GM21390 (cell line): ENCODE measurements at regions not wholly inside any gene's neighbourhood (a gene's known extent, or its start where the extent isn't known, plus 50 kb on each side); places are given as distances from the start of the nearest gene placed in this dataset.

ENCODE experiments used
- ATAC-seq: cut with Tn5 transposase; IDR thresholded peaks from one replicate; pipeline ENCODE4 v1.9.1; 2021; ENCODE audit not compliant: unreplicated experiment

DNA sequence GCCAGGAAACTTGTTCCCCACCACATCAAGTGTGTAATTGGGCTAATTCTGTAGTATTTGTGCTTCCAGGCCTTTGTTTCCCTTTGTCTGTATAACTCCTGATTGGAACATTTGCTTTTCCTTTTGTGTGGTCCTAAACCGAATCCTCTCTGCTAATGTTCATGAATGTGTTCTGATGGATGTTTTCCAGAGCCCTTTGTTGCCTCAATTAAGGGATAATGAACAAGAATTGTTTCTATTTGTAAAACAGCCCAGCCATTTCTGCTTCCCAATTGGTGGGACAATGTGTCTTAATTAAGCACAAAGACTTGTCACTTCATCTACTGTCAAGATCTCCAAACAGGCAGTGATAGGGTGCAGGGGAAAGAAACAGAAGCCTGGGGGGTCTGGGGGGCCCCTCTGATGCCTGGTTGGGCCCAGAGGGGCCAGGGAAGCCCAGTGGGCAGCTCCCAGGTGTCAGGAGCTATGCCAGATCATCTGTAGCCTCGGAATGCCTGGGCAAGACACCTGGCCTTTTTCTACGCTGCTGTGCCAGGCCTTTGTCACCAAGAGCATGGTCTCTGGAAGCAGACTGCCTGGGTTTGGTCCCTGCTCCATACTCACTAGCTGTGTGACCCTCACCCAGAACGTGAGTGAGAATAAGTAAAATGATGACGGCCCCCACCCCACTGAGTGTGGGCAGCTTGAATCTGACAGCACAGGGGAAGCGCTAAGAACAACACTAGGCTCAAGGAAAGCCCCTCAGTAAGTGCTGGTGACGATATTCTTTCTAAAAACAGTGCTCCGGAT is 116.6 kb upstream of the PRR20G start:
- ATAC-seq = no peak

DNA sequence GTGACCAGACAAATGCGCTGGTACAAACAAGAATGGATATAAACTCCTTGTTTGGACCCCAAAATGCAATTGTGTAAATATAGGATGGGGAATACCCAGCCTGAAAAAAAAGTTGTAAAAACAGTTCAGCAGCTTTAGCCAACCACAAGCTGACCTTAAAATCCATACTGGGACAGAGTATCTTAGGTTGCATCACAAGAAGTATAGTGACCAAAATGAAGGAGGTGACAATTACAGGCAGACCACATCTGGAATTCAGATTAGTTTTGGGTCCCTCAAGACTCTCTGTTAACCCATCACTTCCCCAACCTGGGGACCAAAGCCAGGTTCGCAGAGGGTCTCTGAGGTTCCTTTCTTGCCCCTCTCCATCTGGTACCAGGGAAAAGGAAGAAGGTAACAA is 115.9 kb upstream of the PRR20G start:
- no peak for ATAC-seq

DNA sequence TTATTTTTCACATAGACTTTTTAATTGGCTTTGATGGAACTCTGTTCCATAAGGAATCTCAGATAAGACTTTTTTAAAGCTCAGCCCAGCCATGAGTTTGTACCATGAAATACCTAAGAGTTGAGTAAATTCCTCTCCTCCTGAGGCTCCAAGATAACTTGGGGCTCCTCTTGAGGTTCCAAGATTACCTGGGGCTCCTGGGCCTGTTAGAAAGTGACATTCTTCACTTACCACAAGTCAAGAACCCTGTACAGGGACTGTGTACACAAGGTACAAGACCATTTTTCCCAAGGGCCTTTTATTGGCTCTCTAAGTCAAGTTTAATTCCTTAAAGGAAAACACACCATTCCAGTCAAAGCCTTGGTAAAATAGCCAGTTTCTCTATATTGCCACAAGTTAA is 111.3 kb upstream of the PRR20G start:
- no peak for ATAC-seq

DNA sequence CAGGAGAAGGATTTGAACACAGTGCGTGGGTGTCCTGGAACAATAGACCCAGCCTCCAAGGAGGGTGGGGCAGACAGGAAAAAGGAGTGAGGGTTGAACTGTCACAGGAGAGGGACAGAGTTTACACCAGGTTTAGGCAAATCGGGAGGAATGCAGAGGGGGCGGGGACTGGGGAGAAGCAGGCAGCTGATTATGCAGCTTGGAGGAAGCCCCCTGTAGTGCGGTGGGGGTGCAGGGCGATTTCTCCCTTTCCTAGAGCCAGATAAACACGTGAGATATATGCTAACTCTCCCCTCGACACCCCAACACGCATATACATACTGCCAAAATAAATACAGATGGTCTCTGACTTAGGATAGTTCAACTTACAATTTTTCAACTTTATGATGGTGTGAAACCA is 108.6 kb upstream of the PRR20G start:
- ATAC-seq = no peak

DNA sequence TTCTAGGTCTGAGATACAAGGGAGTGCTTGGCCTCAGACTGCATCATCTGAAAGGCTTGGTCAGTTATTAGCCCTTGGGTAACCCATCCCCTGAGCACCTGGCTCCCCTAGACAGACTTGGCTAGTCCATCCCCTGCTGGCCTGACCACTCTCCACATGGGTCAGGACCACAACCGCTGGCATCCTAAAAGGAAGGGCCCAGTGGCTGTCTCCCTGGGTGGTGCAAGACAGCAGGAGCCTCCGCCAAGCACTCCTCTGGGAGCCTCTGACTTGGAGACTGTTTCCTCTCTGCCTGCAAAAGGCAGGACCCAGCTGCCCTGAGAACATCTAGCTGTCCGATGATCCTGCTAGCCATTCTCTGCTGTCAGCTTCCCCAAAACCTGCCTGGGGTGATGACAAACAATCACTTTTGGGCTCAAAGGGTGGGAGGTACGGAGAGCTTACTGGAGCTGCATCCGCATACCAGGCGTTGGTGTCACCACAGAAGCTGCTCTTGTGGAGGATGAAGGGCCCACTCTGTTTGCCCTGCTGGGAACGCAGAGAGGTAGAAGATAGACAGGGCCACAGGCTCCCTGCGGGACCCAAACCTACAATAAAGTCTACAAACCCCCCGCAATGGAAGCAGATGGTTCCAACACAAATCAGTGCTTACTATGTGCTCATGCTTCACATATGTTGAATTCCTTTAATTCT is 108.0 kb upstream of the PRR20G start:
- ATAC-seq = no peak

DNA sequence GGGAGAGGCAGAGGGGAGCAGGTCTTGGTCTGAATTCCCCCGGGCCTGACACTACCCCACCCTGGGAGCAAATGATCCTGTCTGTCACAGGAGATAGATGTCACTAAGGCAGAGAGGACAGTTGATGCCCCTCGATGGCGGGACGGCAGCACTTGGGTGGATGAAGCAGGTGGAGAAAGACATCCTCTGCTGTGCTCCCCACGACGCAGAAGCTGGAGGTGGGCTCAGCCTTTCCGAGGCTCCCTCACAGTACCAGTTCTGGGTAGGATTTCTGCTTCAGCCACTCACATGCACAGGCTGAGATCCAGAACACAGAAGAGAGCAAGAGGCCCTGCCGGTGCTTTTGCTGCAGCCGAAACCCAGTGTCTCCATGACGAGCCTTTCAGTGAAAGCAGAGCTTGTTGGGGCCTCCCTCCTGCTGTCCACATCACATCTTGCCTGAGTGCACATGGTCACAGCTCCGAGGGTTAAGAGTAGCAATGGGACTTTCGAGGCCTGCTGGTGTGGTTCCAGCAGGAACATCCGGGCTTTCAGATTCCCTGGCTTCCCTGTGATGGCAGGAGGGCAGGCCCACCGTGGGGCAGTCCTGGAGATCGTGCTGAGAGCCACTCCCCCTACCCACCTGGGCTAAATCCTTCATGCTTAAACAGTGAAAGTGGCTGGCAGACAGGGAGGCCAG is 107.3 kb upstream of the PRR20G start:
- no peak for ATAC-seq

DNA sequence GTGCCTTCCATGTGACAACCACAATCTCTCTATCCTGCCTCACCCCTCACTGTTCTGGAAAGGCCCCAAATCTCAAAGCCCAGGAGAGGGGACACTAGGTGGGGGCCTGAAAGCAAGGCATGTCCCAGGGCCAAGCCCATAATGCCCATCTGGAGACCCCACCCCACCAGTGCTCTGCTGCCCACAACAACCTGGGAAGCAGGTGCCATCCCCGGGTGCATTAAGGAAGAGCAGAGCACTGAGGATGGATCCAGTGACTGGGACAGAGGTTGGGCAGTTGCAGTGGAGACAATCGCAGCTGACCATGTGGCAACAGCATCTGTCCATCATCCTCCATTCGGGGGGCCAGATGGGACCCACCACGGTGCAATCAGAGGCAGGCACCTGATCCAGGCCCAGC is 106.2 kb upstream of the PRR20G start:
- ATAC-seq = no peak

DNA sequence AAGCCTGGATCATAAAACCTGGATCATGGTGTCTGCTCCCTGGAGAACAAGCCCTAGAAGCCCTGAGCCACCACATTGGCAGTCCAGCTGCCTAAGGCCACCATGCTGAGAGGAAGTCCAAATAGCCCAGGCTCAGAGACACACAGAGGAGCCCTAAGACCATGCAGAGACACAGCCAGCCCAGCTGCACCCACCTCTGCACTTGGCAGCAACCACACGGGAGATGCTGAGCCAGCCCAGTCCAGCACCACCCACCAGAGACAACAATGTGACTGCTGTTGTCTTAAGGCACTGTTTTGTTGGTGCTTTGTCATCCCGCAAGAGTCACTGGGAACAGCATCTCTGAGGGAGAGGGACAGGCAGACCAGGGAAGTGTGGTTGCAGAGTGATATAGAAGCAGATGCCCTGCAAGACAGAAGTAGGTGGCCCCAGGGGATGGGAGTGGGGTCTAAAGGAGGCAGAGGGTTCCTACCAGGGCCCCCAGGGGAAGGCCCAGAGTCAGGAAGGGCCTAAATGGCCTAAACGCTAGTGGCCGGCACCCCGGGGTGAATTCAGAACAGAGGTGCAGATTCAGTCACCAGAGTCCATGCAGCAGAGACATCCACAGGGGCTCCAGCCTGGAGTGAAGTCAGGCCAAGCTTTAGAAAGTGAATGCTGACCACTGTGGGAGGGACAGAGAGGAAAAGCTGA is 105.4 kb upstream of the PRR20G start:
- ATAC-seq = no peak

DNA sequence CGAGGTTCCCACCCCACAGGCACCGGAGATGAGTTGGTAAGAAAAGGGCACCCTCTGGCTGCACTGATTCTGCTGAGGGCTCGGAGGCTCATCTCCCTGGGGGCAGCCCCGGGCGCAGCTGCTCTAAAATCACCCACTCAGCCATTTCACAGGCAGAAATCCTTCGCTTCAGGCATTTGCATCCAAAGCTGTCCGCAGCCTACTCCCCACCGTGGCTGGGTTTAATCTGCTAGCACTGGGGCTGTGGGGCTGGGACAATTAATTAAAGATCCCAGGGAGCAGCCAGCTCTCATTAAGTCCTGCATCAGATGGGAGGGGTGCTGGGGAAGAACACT is 104.3 kb upstream of the PRR20G start:
- no peak for ATAC-seq

DNA sequence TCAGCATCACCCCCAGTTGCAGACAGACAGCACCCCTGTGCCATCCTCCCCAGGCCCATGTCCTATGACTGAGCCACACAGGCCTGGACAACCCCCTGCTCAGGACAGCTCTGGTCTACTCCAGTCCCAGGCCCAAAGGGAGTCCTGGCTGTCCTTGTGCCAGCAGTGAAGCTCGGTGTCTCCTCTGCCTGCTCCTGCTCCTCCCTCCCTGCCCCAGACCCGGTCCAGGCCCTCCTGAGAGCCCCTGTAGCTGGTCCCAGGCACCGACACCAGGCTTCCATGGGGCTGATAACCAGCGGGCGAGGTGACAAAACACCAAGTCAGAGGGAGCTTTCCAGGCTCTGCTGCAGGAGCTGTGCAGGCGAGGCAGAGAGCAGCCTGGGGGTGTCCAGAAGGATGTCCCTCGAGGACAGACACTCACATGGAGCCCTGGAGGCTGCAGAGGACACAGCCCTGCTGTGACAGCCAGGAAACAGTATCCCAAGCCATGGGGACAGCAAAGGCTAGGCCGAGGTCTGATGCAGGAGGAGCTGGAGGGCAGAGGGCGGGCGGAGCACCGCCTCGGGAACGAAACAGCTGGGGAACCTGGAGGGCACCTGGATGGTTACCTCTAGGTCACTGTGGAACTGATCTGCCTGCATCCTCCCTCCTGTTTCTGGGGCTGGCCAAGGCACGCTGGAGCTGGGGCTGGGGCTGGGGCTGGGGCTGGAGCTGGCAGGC is 103.8 kb upstream of the PRR20G start:
- ATAC-seq = no peak

DNA sequence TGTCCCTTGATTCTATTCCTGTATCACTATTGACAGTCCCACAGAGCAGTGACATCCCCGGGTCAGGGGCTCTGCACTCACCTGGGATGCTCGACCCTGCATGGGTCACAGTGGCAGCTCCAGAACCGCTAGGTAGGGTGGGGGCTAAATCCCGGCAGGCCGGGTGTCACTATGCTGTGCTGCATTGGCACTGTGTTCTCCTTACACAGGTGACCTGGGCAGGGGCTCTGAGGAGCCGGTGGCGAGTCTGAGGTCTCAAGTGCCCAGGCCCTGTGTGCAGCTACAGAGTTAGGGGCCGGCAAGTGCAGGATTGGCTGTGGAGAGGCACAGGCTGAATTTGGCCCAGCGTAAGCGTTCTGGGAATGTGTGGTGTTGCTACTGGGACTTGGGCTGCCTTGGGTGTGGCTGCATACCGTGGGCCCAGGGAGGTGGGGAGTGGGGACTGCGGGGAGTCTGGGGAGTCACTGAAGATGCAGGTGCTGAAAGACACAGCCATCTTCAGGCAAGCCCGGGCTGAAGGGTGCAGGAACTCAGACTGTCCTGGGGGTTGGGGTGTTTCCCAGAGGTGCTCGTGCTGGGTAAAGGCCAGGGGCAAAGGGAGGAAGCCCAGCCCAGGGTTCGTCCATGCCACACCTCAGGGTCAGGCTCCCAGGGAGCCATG is 102.6 kb upstream of the PRR20G start:
- no peak for ATAC-seq

DNA sequence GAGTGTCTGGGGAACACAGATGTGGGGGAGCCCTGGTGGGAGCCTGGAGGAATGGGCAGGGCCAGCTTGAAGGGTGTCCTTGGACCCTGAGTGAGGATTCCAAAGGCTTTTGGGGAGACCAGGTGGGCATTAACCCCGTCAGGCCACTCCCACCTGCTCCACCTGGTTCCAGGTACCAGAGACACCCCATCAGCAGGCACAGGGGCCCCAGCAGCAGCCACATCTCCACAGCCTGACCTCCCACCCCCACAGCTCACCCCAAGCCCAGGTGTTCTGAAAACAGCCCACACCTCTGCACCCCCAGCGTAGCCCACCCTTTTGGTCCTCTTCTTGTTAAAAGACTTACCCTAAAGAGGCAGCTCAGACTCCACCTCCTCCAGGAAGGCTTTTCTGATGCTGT is 102.1 kb upstream of the PRR20G start:
- no peak for ATAC-seq

DNA sequence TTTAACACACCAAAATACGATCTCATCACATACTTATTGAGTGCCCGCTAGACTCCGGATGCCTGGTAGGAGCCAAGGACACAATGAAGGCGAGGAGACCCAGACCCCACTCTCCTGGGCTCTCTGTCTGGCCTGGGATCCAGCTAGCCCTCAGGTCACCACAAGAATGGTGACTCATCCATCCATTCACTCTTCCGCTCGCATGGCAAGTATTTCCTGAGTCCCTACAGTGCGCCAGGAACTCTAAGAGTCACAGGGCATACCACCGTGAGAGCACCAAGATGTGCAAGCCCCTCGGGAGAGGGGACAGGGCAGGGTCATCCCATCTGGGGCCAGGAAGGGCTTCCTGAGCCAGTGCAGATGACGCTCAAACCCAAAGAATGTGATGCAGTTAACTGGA is 101.6 kb upstream of the PRR20G start:
- ATAC-seq = no peak

DNA sequence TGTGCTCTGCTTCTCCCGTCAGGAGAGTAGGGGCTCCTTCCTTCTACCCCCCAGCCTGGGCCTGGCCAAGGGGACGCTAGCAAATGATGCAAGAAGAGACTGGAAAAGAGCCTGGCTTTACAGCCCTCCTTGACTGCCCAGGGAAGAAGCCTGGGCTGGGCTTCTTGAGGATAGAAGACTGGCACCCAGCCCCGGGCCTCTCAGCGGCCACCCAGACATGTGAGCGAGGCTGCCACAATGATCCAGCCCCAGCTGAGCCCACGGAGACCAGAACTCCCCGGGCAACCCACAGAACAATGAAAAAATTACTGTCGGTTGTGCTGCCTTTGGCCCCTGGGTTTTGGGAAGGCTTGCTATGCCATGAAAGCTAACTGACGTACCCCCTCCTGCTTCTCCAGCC is 100.6 kb upstream of the PRR20G start:
- ATAC-seq = no peak

DNA sequence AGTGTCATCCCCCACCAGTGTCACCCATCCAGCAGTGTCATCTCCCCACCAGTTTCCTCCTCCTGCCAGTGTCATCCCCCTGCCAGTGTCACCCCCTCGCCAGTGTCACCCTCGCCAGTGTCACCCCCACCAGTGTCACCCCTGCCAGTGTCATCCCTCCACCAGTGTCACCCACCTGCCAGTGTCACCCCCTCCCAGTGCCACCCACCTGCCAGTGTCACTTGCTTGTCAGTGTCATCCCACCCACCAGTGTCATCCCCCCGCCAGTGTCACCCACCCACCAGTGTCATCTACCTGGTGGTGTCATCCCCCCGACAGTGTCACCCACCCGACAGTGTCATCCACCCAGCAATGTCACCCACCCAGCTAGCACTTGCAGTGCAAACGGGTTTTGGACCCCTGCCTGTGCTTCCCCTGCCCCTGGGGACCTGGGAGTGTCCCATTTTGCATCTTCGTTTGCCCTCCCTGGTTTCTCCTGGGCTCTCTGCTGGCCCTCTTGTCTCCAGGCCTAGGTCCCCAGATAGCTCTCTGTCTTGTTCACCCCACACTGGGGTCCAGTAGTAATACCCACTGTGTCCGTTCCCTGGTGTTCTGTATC is 99.8 kb upstream of the PRR20G start:
- no peak for ATAC-seq

DNA sequence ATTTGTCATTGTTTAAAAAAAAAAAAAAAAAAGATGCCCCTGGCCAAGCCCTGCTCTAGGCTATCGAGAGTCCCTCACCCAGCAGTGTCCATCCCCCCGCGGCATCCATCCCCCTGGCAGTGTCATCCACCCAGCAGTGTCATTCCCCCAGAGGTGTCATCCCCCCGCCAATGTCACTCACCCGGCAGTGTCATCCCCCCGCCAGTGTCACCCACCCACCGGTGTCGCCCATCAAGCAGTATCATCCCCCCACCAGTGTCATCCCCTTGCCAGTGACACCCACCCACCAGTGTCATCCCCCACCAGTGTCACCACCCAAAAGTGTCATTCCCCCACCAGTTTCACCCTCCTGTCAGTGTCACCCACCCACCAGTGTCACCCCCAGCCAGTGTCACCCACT is 99.3 kb upstream of the PRR20G start:
- ATAC-seq = no peak

DNA sequence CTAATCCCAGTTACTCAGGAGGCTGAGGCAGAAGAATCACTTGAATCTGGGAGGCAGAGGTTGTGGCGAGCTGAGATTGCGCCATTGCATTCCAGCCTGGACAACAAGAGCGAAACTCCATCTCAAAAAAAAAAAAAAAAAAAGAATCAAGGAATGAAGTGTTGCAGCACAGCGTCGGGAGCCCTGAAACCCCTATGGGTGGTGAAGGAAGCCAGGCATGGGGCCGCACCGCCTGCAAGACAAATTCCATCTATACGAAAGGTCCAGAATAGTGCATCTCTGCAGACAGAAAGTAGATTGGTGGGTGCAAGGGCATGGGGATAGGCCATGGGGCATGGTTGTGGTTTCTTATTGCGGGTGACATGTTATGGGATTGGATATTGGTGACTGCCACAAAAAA is 98.6 kb upstream of the PRR20G start:
- ATAC-seq = no peak

DNA sequence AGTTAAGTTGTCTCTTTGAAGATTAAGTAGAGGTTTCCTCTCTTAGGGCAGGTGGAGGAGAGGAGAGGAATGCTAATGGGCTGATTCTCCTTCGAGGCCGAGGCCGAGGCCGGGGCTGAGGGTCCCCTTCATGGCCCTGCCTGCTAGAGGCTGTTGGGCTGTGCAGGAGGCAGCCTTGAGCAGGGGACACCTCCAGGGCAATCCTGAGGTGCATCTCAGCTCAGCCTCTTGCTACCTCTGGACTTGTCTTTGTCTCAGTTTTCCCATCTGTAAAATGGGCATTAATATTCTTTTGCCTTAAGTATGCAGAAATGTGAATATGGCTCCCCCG is 97.7 kb upstream of the PRR20G start:
- no peak for ATAC-seq

DNA sequence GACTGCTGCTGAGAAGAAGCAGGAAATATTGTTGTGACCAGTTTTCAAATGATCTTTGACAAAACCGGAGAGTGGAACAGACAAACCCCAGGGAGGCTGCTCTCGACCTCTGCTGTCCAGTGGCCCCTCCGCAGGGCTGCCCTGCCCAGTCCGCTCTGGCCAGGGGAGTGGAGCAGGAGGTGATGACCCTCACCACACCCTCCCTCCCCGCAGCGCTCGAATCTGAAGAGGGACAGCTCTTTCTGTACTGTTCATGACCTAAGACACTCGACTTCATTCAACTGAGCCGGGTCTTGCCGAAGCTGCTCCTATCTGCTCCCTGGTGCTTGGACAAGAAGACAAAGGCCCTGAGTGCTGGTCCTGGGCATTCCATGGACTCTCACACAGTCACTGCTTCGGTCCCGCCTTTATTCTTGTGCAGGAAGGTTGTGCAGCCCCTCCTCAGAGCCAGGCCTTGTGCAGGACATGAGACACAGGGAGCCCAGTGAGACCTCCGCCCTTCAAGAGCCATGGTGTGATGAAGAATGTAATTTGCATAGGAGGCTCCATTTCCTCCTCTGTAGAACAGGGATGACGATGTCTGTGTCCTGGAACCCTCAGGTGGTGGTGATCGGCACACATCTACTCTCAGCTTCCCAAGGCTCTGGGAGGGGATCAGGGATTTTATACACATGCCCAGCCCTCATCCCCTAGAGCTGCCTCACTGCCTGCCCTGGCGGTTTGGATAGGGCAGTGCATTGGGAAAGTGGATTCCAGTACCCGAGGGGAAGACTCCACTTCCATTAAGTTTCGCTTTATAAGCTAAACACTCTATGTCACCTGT is 97.1 kb upstream of the PRR20G start:
- ATAC-seq = no peak
